Neural progenitor cell (in vitro differentiated cells): ENCODE measurements at regions not wholly inside any gene's neighbourhood (a gene's known extent, or its start where the extent isn't known, plus 50 kb on each side); places are given as distances from the start of the nearest gene placed in this dataset.

Source experiments
- CTCF ChIP-seq: fragments of 200-600 bp; sonication (generic); IDR thresholded peaks from 2 replicates; pipeline ENCODE4 v1.5.1; 2017; ENCODE audit warnings: antibody characterized with exemption, mild to moderate bottlenecking
- EZH2 ChIP-seq: fragments of 200-600 bp; sonication (generic); IDR thresholded peaks from 2 replicates; pipeline ENCODE4 v1.6.1; 2017; ENCODE audit warnings: antibody characterized with exemption, mild to moderate bottlenecking, moderate library complexity

- no peak for TF ChIP-seq CTCF
- TF ChIP-seq EZH2 = no peak
These were observed 259.5 kb downstream of the GLI2 start for GRCh38 chr2:120995152-120995551.
